Neural crest cell (in vitro differentiated cells): ENCODE measurements at regions not wholly inside any gene's neighbourhood (a gene's known extent, or its start where the extent isn't known, plus 50 kb on each side); places are given as distances from the start of the nearest gene placed in this dataset.

ENCODE experiments used
- DNase-seq: peaks from one replicate; pipeline ENCODE4 v3.0.0; 2021; ENCODE audit warnings: low read depth, mixed read lengths, low spot score
- H3K27ac Mint-ChIP-seq: one replicate; pipeline ENCODE4 v1.8.0; 2021; ENCODE audit warnings: mild to moderate bottlenecking, mixed read lengths; ENCODE audit not compliant: unreplicated experiment
- H3K27me3 Mint-ChIP-seq: 2 replicates; pipeline ENCODE4 v1.8.0; 2021; ENCODE audit warnings: low read depth, mild to moderate bottlenecking, mixed read lengths
- H3K36me3 Mint-ChIP-seq: 2 replicates; pipeline ENCODE4 v1.8.0; 2021; ENCODE audit warnings: low read depth, mild to moderate bottlenecking, mixed read lengths
- H3K4me1 Mint-ChIP-seq: 2 replicates; pipeline ENCODE4 v1.8.0; 2021; ENCODE audit warnings: mixed read lengths
- H3K4me3 Mint-ChIP-seq: one replicate; pipeline ENCODE4 v1.8.0; 2021; ENCODE audit warnings: mild to moderate bottlenecking, mixed read lengths
- H3K9me3 Mint-ChIP-seq: 2 replicates; pipeline ENCODE4 v1.8.0; 2021; ENCODE audit warnings: mixed read lengths
- CTCF ChIP-seq: fragments of 200-600 bp; sonication (generic); conservative IDR thresholded peaks from 2 replicates; pipeline ENCODE4 v1.5.0; 2021; ENCODE audit warnings: antibody characterized with exemption, mild to moderate bottlenecking

GRCh38 chr5:166356096-166356495 lies 1935.3 kb upstream of the WWC1 start:
- Mint-ChIP-seq H3K27me3 (no peaks in the 10 kb centered on the region), H3K4me3 (no peak overlapping the region), H3K27ac (no peak overlapping the region), H3K4me1 (no peaks in the 10 kb centered on the region), H3K9me3 (peaks cover 6% of the 10 kb centered on the region), H3K36me3 (peaks cover 5% of the 10 kb centered on the region)
- TF ChIP-seq CTCF = no peak
- no peak for DNase-seq

- no peaks in the 10 kb centered on the region for H3K27me3 Mint-ChIP-seq
- no peak overlapping the region for H3K27ac Mint-ChIP-seq
- no peak for TF ChIP-seq CTCF
- peaks cover 9% of the 10 kb centered on the region for H3K36me3 Mint-ChIP-seq
- peaks cover 6% of the 10 kb centered on the region for H3K4me1 Mint-ChIP-seq
- peaks cover 10% of the 10 kb centered on the region for H3K9me3 Mint-ChIP-seq
- no peak overlapping the region for H3K4me3 Mint-ChIP-seq
- no peak for DNase-seq
Measured at GRCh38 chr5:166358127-166358830, 1933.2 kb upstream of the WWC1 start.

GRCh38 chr5:166363087-166363760 lies 1928.2 kb upstream of the WWC1 start:
- DNase-seq = no peak
- peaks cover 7% of the 10 kb centered on the region for H3K9me3 Mint-ChIP-seq
- no peak for TF ChIP-seq CTCF
- H3K27ac Mint-ChIP-seq = no peak overlapping the region
- H3K27me3 Mint-ChIP-seq = no peaks in the 10 kb centered on the region
- peaks cover 25% of the 10 kb centered on the region for H3K4me1 Mint-ChIP-seq
- no peak overlapping the region for H3K4me3 Mint-ChIP-seq
- peaks cover 5% of the 10 kb centered on the region for H3K36me3 Mint-ChIP-seq

- TF ChIP-seq CTCF = no peak
- Mint-ChIP-seq H3K4me3 (no peak overlapping the region), H3K9me3 (peaks cover 4% of the 10 kb centered on the region), H3K27ac (no peak overlapping the region), H3K4me1 (peaks cover 31% of the 10 kb centered on the region), H3K36me3 (peaks cover 3% of the 10 kb centered on the region), H3K27me3 (no peaks in the 10 kb centered on the region)
- no peak for DNase-seq
Measured at GRCh38 chr5:166365164-166365563, 1926.3 kb upstream of the WWC1 start.

- Mint-ChIP-seq H3K9me3 (no peaks in the 10 kb centered on the region), H3K27me3 (no peaks in the 10 kb centered on the region), H3K4me3 (no peak overlapping the region), H3K27ac (no peak overlapping the region), H3K4me1 (peaks cover 31% of the 10 kb centered on the region), H3K36me3 (no peaks in the 10 kb centered on the region)
- TF ChIP-seq CTCF = no peak
- no peak for DNase-seq
Measured at GRCh38 chr5:166367391-166367790, 1924.1 kb upstream of the WWC1 start.
